ENCODE measurements at regions not wholly inside any gene's neighbourhood (a gene's known extent, or its start where the extent isn't known, plus 50 kb on each side); places are given as distances from the start of the nearest gene placed in this dataset.

GRCh38 chr1:104987210-104987609 lies 1237.5 kb downstream of the AMY1C start:
- no peak for TF ChIP-seq FOXP2 (optimal IDR thresholded peaks at IDR 0.05; ENCODE audit: borderline replicate concordance, extremely low read depth, extremely low read length, insufficient read depth)
- no peak for TF ChIP-seq SIN3A (IDR thresholded peaks at IDR 0.05; ENCODE audit: borderline replicate concordance, insufficient read depth, low read length)
- TF ChIP-seq REST (IDR thresholded peaks at IDR 0.05; ENCODE audit: insufficient read depth in 1 of 2, low read depth in 2 of 2, low read length in 2 of 2) = no peak
- no peak for TF ChIP-seq TAF1 (IDR thresholded peaks at IDR 0.05; ENCODE audit: borderline replicate concordance, insufficient read depth, low read length)
- no peak for TF ChIP-seq POLR2AphosphoS5 (IDR thresholded peaks at IDR 0.05; ENCODE audit: low read depth, low read length)

DNA sequence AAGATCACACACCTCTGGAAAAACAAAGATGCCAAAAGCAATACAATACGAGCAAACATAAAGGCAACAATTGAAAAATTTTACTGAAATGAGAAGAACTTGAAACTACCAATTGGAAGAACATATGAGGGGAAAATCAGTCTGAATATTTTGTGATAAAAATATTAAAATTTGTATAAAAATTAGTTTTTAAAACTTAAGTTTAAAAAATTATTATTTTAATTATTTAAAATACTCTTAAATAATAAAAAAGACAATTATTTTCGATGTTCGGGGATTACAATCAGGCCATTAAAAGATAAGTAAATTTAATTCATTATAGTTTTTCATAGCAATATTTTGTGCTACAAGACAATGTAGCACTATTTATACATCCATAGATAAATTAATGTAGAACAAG lies 1239.3 kb downstream of the AMY1C start:
- no peak for TF ChIP-seq REST (IDR thresholded peaks at IDR 0.05; ENCODE audit: insufficient read depth in 1 of 2, low read depth in 2 of 2, low read length in 2 of 2)

GRCh38 chr1:104991702-104992101 lies 1242.0 kb downstream of the AMY1C start:
- TF ChIP-seq POLR2AphosphoS5 (IDR thresholded peaks at IDR 0.05; ENCODE audit: low read depth, low read length) = no peak
- no peak for TF ChIP-seq REST (IDR thresholded peaks at IDR 0.05; ENCODE audit: insufficient read depth in 1 of 2, low read depth in 2 of 2, low read length in 2 of 2)

DNA sequence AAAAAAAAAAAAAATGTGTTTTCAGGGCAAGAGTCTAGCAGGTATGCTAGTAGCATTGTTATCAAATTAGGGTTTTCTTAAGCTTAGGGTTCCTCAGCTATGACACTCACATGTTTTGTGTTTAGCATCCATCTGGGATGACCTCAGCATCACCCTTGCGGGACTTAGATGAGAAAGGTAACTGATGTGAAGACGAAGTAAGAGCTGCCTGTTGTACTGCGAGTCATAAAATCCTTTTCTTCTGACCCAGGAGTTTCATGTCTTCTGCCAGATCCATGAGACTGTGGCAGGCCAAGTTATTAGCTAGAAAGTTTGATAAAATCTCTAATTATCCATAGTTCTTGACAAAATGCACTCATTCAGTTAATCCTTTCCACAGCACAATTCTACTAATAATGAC lies 1251.1 kb downstream of the AMY1C start:
- TF ChIP-seq SIN3A (IDR thresholded peaks at IDR 0.05; ENCODE audit: borderline replicate concordance, insufficient read depth, low read length) = no peak
- no peak for TF ChIP-seq FOXP2 (optimal IDR thresholded peaks at IDR 0.05; ENCODE audit: borderline replicate concordance, extremely low read depth, extremely low read length, insufficient read depth)
- no peak for TF ChIP-seq POLR2AphosphoS5 (IDR thresholded peaks at IDR 0.05; ENCODE audit: low read depth, low read length)
- TF ChIP-seq REST (IDR thresholded peaks at IDR 0.05; ENCODE audit: insufficient read depth in 1 of 2, low read depth in 2 of 2, low read length in 2 of 2) = no peak
- TF ChIP-seq TAF1 (IDR thresholded peaks at IDR 0.05; ENCODE audit: borderline replicate concordance, insufficient read depth, low read length) = no peak

- no peak for TF ChIP-seq FOXP2 (optimal IDR thresholded peaks at IDR 0.05; ENCODE audit: borderline replicate concordance, extremely low read depth, extremely low read length, insufficient read depth)
- TF ChIP-seq POLR2AphosphoS5 (IDR thresholded peaks at IDR 0.05; ENCODE audit: low read depth, low read length) = no peak
- TF ChIP-seq REST (IDR thresholded peaks at IDR 0.05; ENCODE audit: insufficient read depth in 1 of 2, low read depth in 2 of 2, low read length in 2 of 2) = no peak
- TF ChIP-seq SIN3A (IDR thresholded peaks at IDR 0.05; ENCODE audit: borderline replicate concordance, insufficient read depth, low read length) = no peak
- TF ChIP-seq TAF1 (IDR thresholded peaks at IDR 0.05; ENCODE audit: borderline replicate concordance, insufficient read depth, low read length) = no peak
Measured at GRCh38 chr1:105004515-105004914, 1254.8 kb downstream of the AMY1C start.
